Neural cell (in vitro differentiated cells): ENCODE measurements at regions not wholly inside any gene's neighbourhood (a gene's known extent, or its start where the extent isn't known, plus 50 kb on each side); places are given as distances from the start of the nearest gene placed in this dataset.

Source experiments
- H2AFZ ChIP-seq: fragments of 200-600, 300-800 bp; sonication (generic), shearing (Covaris generic); 2 replicates; pipeline ENCODE4 v1.6.0; 2014; ENCODE audit warnings: low read depth, mild to moderate bottlenecking, antibody characterized with exemption, low read length, moderate library complexity
- H3F3A ChIP-seq: fragments of 200-600 bp; shearing (Covaris generic); 2 replicates; pipeline ENCODE4 v1.6.1; 2016; ENCODE audit warnings: mild to moderate bottlenecking, moderate library complexity, mixed read lengths, antibody characterized with exemption, low read length; ENCODE audit not compliant: insufficient read depth, poor library complexity, severe bottlenecking
- H3K27ac ChIP-seq: fragments of 200-600, 300-800 bp; sonication (generic), shearing (Covaris generic); 2 replicates; pipeline ENCODE4 v1.5.1; 2014; ENCODE audit warnings: mild to moderate bottlenecking, low read length, moderate library complexity
- H3K27me3 ChIP-seq: fragments of 300-800, 200-600 bp; sonication (generic), shearing (Covaris generic); 2 replicates; pipeline ENCODE4 v1.6.0; 2014; ENCODE audit warnings: mild to moderate bottlenecking, low read depth, low read length, moderate library complexity; ENCODE audit not compliant: insufficient read depth
- H3K36me3 ChIP-seq: fragments of 300-800, 200-600 bp; sonication (generic), shearing (Covaris generic); 2 replicates; pipeline ENCODE4 v1.5.1; 2014; ENCODE audit warnings: mild to moderate bottlenecking, antibody characterized with exemption, low read length, moderate library complexity; ENCODE audit not compliant: insufficient read depth
- H3K4me2 ChIP-seq: fragments of 300-800, 200-600 bp; sonication (generic), shearing (Covaris generic); 2 replicates; pipeline ENCODE4 v1.6.0; 2014; ENCODE audit warnings: mild to moderate bottlenecking, low read length
- H3K4me3 ChIP-seq: fragments of 300-800, 200-600 bp; sonication (generic), shearing (Covaris generic); 2 replicates; pipeline ENCODE4 v1.5.1; 2014; ENCODE audit warnings: mild to moderate bottlenecking, low read length, moderate library complexity
- H3K79me2 ChIP-seq: fragments of 200-600 bp; shearing (Covaris generic); replicated peaks from 2 replicates; pipeline ENCODE4 v1.6.0; 2014; ENCODE audit warnings: mild to moderate bottlenecking, low read length, moderate library complexity; ENCODE audit not compliant: insufficient read depth
- H3K9ac ChIP-seq: fragments of 300-800, 200-600 bp; sonication (generic), shearing (Covaris generic); 2 replicates; pipeline ENCODE4 v1.6.1; 2016; ENCODE audit warnings: mild to moderate bottlenecking, low read length, mixed read lengths
- H3K9me2 ChIP-seq: fragments of 200-600 bp; shearing (Covaris generic); 2 replicates; pipeline ENCODE4 v1.6.1; 2016; ENCODE audit warnings: mild to moderate bottlenecking, low read length, mixed read lengths; ENCODE audit not compliant: insufficient read depth
- H3K9me3 ChIP-seq: fragments of 200-600, 300-800 bp; sonication (generic), shearing (Covaris generic); 2 replicates; pipeline ENCODE4 v1.6.1; 2016; ENCODE audit warnings: mild to moderate bottlenecking, mixed run types, low read length, moderate library complexity, mixed read lengths
- H4K20me1 ChIP-seq: fragments of 200-600 bp; shearing (Covaris generic); 2 replicates; pipeline ENCODE4 v1.6.1; 2016; ENCODE audit warnings: mild to moderate bottlenecking, mixed run types; ENCODE audit not compliant: insufficient read depth
- EP300 ChIP-seq: fragments of 450-650 bp; conservative IDR thresholded peaks from 2 replicates; pipeline ENCODE4 v1.6.1; 2014; ENCODE audit warnings: antibody characterized with exemption, mild to moderate bottlenecking, moderate library complexity; ENCODE audit not compliant: poor library complexity, severe bottlenecking
- EZH2 ChIP-seq: fragments of 200-600, 300-800 bp; shearing (Covaris generic), sonication (generic); IDR thresholded peaks from 2 replicates; pipeline ENCODE4 v1.6.1; 2014; ENCODE audit warnings: antibody characterized with exemption, low read length, borderline replicate concordance, mild to moderate bottlenecking; ENCODE audit not compliant: insufficient read depth, poor library complexity, severe bottlenecking
- MXI1 ChIP-seq: fragments of 450-650 bp; conservative IDR thresholded peaks from 2 replicates; pipeline ENCODE4 v1.6.1; 2014; ENCODE audit warnings: antibody characterized with exemption, mild to moderate bottlenecking; ENCODE audit not compliant: poor library complexity, severe bottlenecking
- POLR2AphosphoS5 ChIP-seq: IDR thresholded peaks from 2 replicates; pipeline ENCODE4 v1.6.1; 2012
- RAD21 ChIP-seq: fragments of 450-650 bp; conservative IDR thresholded peaks from 2 replicates; pipeline ENCODE4 v1.6.1; 2014; ENCODE audit warnings: antibody characterized with exemption, mild to moderate bottlenecking, moderate library complexity
- SMC3 ChIP-seq: fragments of 450-650 bp; conservative IDR thresholded peaks from 2 replicates; pipeline ENCODE4 v1.6.1; 2014; ENCODE audit warnings: antibody characterized with exemption, mild to moderate bottlenecking, moderate library complexity; ENCODE audit not compliant: poor library complexity
- TAF1 ChIP-seq: IDR thresholded peaks from 2 replicates; pipeline ENCODE4 v1.6.1; 2012; ENCODE audit warnings: low read depth
- TF ChIP-seq, protein P1 (sequence below): fragments of 450-650 bp; IDR thresholded peaks from 2 replicates; pipeline ENCODE4 v1.5.1; 2014; ENCODE audit warnings: antibody characterized with exemption, mild to moderate bottlenecking, moderate library complexity; ENCODE audit not compliant: poor library complexity, severe bottlenecking
- TF ChIP-seq, protein P2 (sequence below): IDR thresholded peaks from 2 replicates; pipeline ENCODE4 v1.6.1; 2012; ENCODE audit warnings: borderline replicate concordance

DNA sequence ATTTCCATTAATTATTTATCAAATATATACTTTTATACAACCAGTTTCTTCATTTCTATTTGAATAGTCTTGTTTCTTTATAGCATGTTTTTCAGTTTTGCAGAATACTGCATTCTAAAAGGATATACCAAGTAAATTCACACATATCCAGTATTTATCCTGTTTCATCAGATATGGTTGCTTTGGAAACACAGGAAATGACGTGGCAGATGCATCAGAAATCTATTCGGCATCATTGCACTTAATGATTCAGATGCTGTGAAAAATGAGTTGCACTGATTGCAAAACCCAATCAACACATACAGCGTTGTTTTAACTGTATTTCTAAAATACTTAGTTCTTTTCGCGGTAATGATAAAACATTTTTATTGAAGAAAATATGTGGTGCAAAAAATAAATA is 594.9 kb downstream of the CDH26 start:
- no peaks in the 10 kb centered on the region for H3K9me2 ChIP-seq
- no peak overlapping the region for H3K4me3 ChIP-seq
- H3K27me3 ChIP-seq = no peaks in the 10 kb centered on the region
- peak overlapping the region; percentile 46 for H3K27ac ChIP-seq
- no peak for TF ChIP-seq MXI1
- TF ChIP-seq SMC3 = no peak
- TF ChIP-seq, protein P1, sequence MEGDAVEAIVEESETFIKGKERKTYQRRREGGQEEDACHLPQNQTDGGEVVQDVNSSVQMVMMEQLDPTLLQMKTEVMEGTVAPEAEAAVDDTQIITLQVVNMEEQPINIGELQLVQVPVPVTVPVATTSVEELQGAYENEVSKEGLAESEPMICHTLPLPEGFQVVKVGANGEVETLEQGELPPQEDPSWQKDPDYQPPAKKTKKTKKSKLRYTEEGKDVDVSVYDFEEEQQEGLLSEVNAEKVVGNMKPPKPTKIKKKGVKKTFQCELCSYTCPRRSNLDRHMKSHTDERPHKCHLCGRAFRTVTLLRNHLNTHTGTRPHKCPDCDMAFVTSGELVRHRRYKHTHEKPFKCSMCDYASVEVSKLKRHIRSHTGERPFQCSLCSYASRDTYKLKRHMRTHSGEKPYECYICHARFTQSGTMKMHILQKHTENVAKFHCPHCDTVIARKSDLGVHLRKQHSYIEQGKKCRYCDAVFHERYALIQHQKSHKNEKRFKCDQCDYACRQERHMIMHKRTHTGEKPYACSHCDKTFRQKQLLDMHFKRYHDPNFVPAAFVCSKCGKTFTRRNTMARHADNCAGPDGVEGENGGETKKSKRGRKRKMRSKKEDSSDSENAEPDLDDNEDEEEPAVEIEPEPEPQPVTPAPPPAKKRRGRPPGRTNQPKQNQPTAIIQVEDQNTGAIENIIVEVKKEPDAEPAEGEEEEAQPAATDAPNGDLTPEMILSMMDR = no peak
- TF ChIP-seq EZH2 = no peak
- TF ChIP-seq EP300 = peak; percentile 50
- peak; percentile 12 for TF ChIP-seq POLR2AphosphoS5
- TF ChIP-seq TAF1 = no peak
- TF ChIP-seq, protein P2, sequence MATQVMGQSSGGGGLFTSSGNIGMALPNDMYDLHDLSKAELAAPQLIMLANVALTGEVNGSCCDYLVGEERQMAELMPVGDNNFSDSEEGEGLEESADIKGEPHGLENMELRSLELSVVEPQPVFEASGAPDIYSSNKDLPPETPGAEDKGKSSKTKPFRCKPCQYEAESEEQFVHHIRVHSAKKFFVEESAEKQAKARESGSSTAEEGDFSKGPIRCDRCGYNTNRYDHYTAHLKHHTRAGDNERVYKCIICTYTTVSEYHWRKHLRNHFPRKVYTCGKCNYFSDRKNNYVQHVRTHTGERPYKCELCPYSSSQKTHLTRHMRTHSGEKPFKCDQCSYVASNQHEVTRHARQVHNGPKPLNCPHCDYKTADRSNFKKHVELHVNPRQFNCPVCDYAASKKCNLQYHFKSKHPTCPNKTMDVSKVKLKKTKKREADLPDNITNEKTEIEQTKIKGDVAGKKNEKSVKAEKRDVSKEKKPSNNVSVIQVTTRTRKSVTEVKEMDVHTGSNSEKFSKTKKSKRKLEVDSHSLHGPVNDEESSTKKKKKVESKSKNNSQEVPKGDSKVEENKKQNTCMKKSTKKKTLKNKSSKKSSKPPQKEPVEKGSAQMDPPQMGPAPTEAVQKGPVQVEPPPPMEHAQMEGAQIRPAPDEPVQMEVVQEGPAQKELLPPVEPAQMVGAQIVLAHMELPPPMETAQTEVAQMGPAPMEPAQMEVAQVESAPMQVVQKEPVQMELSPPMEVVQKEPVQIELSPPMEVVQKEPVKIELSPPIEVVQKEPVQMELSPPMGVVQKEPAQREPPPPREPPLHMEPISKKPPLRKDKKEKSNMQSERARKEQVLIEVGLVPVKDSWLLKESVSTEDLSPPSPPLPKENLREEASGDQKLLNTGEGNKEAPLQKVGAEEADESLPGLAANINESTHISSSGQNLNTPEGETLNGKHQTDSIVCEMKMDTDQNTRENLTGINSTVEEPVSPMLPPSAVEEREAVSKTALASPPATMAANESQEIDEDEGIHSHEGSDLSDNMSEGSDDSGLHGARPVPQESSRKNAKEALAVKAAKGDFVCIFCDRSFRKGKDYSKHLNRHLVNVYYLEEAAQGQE = no peak
- TF ChIP-seq RAD21 = no peak
- no peak overlapping the region for H3K4me2 ChIP-seq
- no peak overlapping the region for H3K9ac ChIP-seq
- H3K36me3 ChIP-seq = no peaks in the 10 kb centered on the region
- H2AFZ ChIP-seq = no peak overlapping the region
- no peaks in the 10 kb centered on the region for H3K79me2 ChIP-seq
- no peaks in the 10 kb centered on the region for H4K20me1 ChIP-seq
- H3F3A ChIP-seq = no peaks in the 10 kb centered on the region
- no peaks in the 10 kb centered on the region for H3K9me3 ChIP-seq

DNA sequence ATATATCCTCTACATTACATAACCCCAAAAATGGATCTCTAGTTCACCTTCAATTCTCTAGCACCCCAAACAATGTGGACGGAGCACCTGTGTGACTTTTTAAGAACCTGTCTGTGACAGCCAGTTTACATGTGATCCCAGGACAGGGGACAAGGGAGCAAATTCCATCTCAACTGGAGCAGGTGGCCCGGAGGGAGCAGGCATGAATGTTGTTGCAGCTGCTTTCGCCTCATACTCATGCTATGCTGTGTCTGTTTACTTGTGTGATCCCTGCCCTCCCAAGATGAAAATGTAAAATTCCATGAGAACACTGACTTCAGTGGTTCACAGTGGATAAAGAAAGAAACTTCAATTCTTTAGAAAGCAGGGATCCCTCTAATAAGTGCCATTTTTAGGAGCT is 600.3 kb downstream of the CDH26 start:
- Histone ChIP-seq H3K4me2 (no peak overlapping the region), H3K27me3 (no peaks in the 10 kb centered on the region), H3K9me2 (no peaks in the 10 kb centered on the region), H4K20me1 (no peaks in the 10 kb centered on the region), H3K9me3 (no peaks in the 10 kb centered on the region), H3K27ac (no peak overlapping the region), H3K36me3 (no peaks in the 10 kb centered on the region), H3K79me2 (no peaks in the 10 kb centered on the region), H3K4me3 (no peak overlapping the region), H2AFZ (no peak overlapping the region), H3K9ac (no peak overlapping the region), H3F3A (no peaks in the 10 kb centered on the region)
- no peak for TF ChIP-seq SMC3
- TF ChIP-seq TAF1 = no peak
- TF ChIP-seq RAD21 = no peak
- TF ChIP-seq EZH2 = no peak
- no peak for TF ChIP-seq EP300
- no peak for TF ChIP-seq POLR2AphosphoS5
- TF ChIP-seq, protein P1 = no peak
- TF ChIP-seq, protein P2 = no peak
- no peak for TF ChIP-seq MXI1
